Hepatocyte (in vitro differentiated cells): ENCODE measurements at regions not wholly inside any gene's neighbourhood (a gene's known extent, or its start where the extent isn't known, plus 50 kb on each side); places are given as distances from the start of the nearest gene placed in this dataset.
A peak's percentile ranks its signal among the peaks of the same experiment; 100 is the strongest.

Source experiments
- DNase-seq: peaks from one replicate; pipeline ENCODE4 v3.0.0-alpha.2; 2016; ENCODE audit warnings: low spot score
- H2AFZ ChIP-seq: fragments of 200-600 bp; sonication (generic); 2 replicates; pipeline ENCODE4 v1.6.0; 2016; ENCODE audit warnings: antibody characterized with exemption, mild to moderate bottlenecking
- H3K27ac ChIP-seq: fragments of 200-600 bp; sonication (generic); 2 replicates; pipeline ENCODE4 v1.5.1; 2016; ENCODE audit warnings: mild to moderate bottlenecking
- H3K27me3 ChIP-seq: fragments of 200-600 bp; sonication (generic); 2 replicates; pipeline ENCODE4 v1.6.1; 2016
- H3K36me3 ChIP-seq: fragments of 200-600 bp; sonication (generic); replicated peaks from 2 replicates; pipeline ENCODE4 v1.5.1; 2016; ENCODE audit warnings: low read depth; ENCODE audit not compliant: insufficient read depth
- H3K4me1 ChIP-seq: fragments of 200-600 bp; sonication (generic); 2 replicates; pipeline ENCODE4 v1.5.1; 2016; ENCODE audit warnings: mild to moderate bottlenecking, moderate library complexity; ENCODE audit not compliant: insufficient read depth
- H3K4me2 ChIP-seq: fragments of 200-600 bp; sonication (generic); 2 replicates; pipeline ENCODE4 v1.6.0; 2016
- H3K4me3 ChIP-seq: fragments of 200-600 bp; sonication (generic); 2 replicates; pipeline ENCODE4 v1.5.1; 2016; ENCODE audit warnings: mild to moderate bottlenecking
- H3K79me2 ChIP-seq: fragments of 200-600 bp; sonication (generic); 2 replicates; pipeline ENCODE4 v1.6.0; 2017; ENCODE audit warnings: mild to moderate bottlenecking
- H3K9me2 ChIP-seq: fragments of 200-600 bp; sonication (generic); replicated peaks from 2 replicates; pipeline ENCODE4 v1.6.0; 2017; ENCODE audit warnings: mild to moderate bottlenecking; ENCODE audit not compliant: insufficient read depth
- H3K9me3 ChIP-seq: fragments of 200-600 bp; sonication (generic); 2 replicates; pipeline ENCODE4 v1.5.1; 2016; ENCODE audit warnings: low read depth, mild to moderate bottlenecking
- H4K20me1 ChIP-seq: fragments of 200-600 bp; sonication (generic); 2 replicates; pipeline ENCODE4 v1.6.0; 2016; ENCODE audit warnings: mild to moderate bottlenecking; ENCODE audit not compliant: insufficient read depth, poor library complexity, severe bottlenecking
- EZH2 ChIP-seq: fragments of 200-600 bp; sonication (generic); IDR thresholded peaks from 2 replicates; pipeline ENCODE4 v1.6.1; 2016; ENCODE audit warnings: antibody characterized with exemption, mild to moderate bottlenecking, borderline replicate concordance
- EZH2phosphoT487 ChIP-seq: fragments of 200-600 bp; sonication (generic); IDR thresholded peaks from one replicate; pipeline ENCODE4 v1.6.1; 2018; ENCODE audit warnings: antibody characterized with exemption, mild to moderate bottlenecking, low read depth, moderate library complexity; ENCODE audit not compliant: unreplicated experiment, severe bottlenecking
- WGBS: methylation state at CpG from one replicate; pipeline ENCODE4 v1.1.6; 2016; ENCODE audit warnings: low lambda C conversion rate; ENCODE audit errors: missing lambda C conversion rate; 5-methylcytosine and 5-hydroxymethylcytosine counted together
- TF ChIP-seq, protein P1 (sequence below): fragments of 200-600 bp; sonication (generic); IDR thresholded peaks from 2 replicates; pipeline ENCODE4 v1.5.1; 2016; ENCODE audit warnings: antibody characterized with exemption, mild to moderate bottlenecking; ENCODE audit not compliant: poor library complexity

- Histone ChIP-seq H4K20me1 (no peaks in the 10 kb centered on the region), H3K4me3 (no peak overlapping the region), H3K36me3 (no peaks in the 10 kb centered on the region), H3K4me1 (peaks cover 13% of the 10 kb centered on the region), H3K9me3 (no peaks in the 10 kb centered on the region), H3K27me3 (no peaks in the 10 kb centered on the region), H3K9me2 (no peaks in the 10 kb centered on the region), H2AFZ (no peak overlapping the region), H3K79me2 (no peaks in the 10 kb centered on the region), H3K4me2 (no peak overlapping the region), H3K27ac (no peak overlapping the region)
- 79% methylated on average over 10 of the region's 10 CpGs for WGBS
- TF ChIP-seq EZH2phosphoT487 (no peak), EZH2 (no peak)
- TF ChIP-seq, protein P1, sequence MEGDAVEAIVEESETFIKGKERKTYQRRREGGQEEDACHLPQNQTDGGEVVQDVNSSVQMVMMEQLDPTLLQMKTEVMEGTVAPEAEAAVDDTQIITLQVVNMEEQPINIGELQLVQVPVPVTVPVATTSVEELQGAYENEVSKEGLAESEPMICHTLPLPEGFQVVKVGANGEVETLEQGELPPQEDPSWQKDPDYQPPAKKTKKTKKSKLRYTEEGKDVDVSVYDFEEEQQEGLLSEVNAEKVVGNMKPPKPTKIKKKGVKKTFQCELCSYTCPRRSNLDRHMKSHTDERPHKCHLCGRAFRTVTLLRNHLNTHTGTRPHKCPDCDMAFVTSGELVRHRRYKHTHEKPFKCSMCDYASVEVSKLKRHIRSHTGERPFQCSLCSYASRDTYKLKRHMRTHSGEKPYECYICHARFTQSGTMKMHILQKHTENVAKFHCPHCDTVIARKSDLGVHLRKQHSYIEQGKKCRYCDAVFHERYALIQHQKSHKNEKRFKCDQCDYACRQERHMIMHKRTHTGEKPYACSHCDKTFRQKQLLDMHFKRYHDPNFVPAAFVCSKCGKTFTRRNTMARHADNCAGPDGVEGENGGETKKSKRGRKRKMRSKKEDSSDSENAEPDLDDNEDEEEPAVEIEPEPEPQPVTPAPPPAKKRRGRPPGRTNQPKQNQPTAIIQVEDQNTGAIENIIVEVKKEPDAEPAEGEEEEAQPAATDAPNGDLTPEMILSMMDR = no peak
- no peak for DNase-seq
These were observed 79.6 kb downstream of the SKA1 start for GRCh38 chr18:50454387-50454988.

GRCh38 chr18:50456285-50456684, 81.4 kb downstream of the SKA1 start:
- TF ChIP-seq, protein P1 = no peak
- TF ChIP-seq EZH2 (no peak), EZH2phosphoT487 (no peak)
- H4K20me1 ChIP-seq = no peaks in the 10 kb centered on the region
- H2AFZ ChIP-seq = no peak overlapping the region
- H3K9me3 ChIP-seq = no peaks in the 10 kb centered on the region
- no peak for DNase-seq
- H3K4me2 ChIP-seq = no peak overlapping the region
- WGBS = 86% methylated on average over 4 of the region's 4 CpGs
- H3K79me2 ChIP-seq = no peaks in the 10 kb centered on the region
- peaks cover 8% of the 10 kb centered on the region for H3K4me1 ChIP-seq
- no peaks in the 10 kb centered on the region for H3K9me2 ChIP-seq
- H3K36me3 ChIP-seq = no peaks in the 10 kb centered on the region
- no peak overlapping the region for H3K4me3 ChIP-seq
- H3K27me3 ChIP-seq = no peaks in the 10 kb centered on the region
- H3K27ac ChIP-seq = no peak overlapping the region

- Histone ChIP-seq H3K9me2 (no peaks in the 10 kb centered on the region), H3K79me2 (no peaks in the 10 kb centered on the region), H3K27me3 (no peaks in the 10 kb centered on the region), H3K4me3 (no peak overlapping the region), H2AFZ (no peak overlapping the region), H3K4me2 (no peak overlapping the region), H3K4me1 (peaks cover 8% of the 10 kb centered on the region), H3K9me3 (no peaks in the 10 kb centered on the region), H4K20me1 (no peaks in the 10 kb centered on the region), H3K27ac (no peak overlapping the region), H3K36me3 (no peaks in the 10 kb centered on the region)
- DNase-seq = no peak
- TF ChIP-seq, protein P1 = no peak
- TF ChIP-seq EZH2phosphoT487 (no peak), EZH2 (no peak)
- 89% methylated on average over 2 of the region's 2 CpGs for WGBS
These were observed 82.8 kb downstream of the SKA1 start for GRCh38 chr18:50457639-50458038.

- Histone ChIP-seq H3K79me2 (no peaks in the 10 kb centered on the region), H3K9me3 (no peaks in the 10 kb centered on the region), H3K36me3 (no peaks in the 10 kb centered on the region), H2AFZ (no peak overlapping the region), H4K20me1 (no peaks in the 10 kb centered on the region), H3K27me3 (no peaks in the 10 kb centered on the region), H3K4me3 (no peak overlapping the region), H3K27ac (peak overlapping the region; percentile 74), H3K9me2 (no peaks in the 10 kb centered on the region), H3K4me2 (no peak overlapping the region), H3K4me1 (peaks cover 8% of the 10 kb centered on the region)
- no peak for TF ChIP-seq EZH2
- no peak for TF ChIP-seq EZH2phosphoT487
- TF ChIP-seq, protein P1 = no peak
- no peak for DNase-seq
- WGBS = 89% methylated on average over 3 of the region's 3 CpGs
These were observed 83.5 kb downstream of the SKA1 start for GRCh38 chr18:50458366-50458765.
